ENCODE measurements at regions not wholly inside any gene's neighbourhood (a gene's known extent, or its start where the extent isn't known, plus 50 kb on each side); places are given as distances from the start of the nearest gene placed in this dataset.
"Not testable (repeated sequence)": the region's sequence is repeated elsewhere in the genome, so short reads cannot be mapped to it uniquely, and the experiment has no call there.

GRCh38 chr2:114018464-114018863, 128.6 kb downstream of the ACTR3 start:
- not testable (repeated sequence) for DNase-seq

DNA sequence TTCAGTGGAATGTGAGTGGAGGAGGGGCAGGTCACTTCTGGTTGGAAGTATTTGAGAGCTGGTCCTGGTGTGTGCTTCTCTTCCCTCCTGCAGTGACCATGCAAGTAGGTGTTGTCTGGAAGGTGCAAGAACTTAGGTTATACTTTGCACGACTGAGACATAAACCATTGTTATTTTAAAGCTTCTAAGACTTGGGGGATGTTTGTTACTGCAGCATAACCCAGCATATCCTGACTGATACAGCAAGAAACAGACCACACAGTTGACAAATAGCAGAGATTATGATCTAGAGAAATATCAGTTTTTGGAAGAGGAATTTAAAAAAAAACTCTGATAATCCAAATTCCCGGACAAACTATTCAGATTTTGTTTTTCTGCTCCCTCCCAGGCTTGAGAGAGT, 130.8 kb downstream of the ACTR3 start:
- no peak for DNase-seq

- peak; percentile 93 for DNase-seq
Measured at GRCh38 chr2:114022360-114023085, 132.6 kb downstream of the ACTR3 start.

DNA sequence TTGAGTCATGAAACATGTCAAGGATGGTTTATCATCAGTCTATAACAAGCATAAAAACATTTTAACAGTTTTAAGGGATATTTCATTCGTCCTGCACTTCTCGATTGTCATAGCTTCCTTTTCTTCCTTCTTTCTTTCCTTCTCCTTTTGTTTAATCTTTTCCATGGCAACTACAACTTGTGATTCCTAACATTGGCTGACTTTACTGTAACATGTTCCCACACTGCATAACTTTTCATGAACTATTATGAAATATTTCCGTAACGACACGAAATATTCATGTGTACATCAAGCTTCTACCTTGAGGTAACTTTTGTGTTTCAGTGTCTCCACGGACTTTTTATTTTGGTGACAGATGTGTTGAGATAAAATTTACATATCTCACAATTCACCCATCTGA, 134.4 kb downstream of the ACTR3 start:
- no peak for DNase-seq

GRCh38 chr2:114025030-114025429, 135.1 kb downstream of the ACTR3 start:
- DNase-seq, result no peak

GRCh38 chr2:114027437-114027836, 137.5 kb downstream of the ACTR3 start:
- no peak for DNase-seq

GRCh38 chr2:114031605-114032505, 142.0 kb downstream of the ACTR3 start:
- no peak for DNase-seq

- DNase-seq, result no peak
Measured at GRCh38 chr2:114032705-114033104, 142.8 kb downstream of the ACTR3 start.

DNA sequence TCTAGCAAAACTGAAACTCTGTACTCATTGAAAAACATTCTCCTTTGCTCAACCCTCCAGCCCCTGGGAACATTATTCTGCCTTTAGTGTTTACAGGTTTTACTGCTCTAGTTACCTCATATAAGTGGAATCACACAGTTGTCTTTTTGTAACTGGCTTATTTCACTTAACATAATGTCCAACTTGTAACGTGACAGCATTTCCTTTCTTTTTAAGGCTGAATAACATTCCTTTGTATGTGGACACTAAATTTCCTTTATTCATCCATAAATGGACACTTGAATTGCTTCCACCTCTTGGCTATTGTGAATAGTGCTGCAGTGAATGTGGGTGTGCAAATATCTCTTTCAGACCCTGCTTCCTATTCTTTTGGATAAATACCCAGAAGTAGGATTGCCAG, 144.9 kb downstream of the ACTR3 start:
- no peak for DNase-seq

- DNase-seq, result no peak
Measured at GRCh38 chr2:114038710-114039109, 148.8 kb downstream of the ACTR3 start.

GRCh38 chr2:114039677-114040076, 149.8 kb downstream of the ACTR3 start:
- DNase-seq, result no peak

DNA sequence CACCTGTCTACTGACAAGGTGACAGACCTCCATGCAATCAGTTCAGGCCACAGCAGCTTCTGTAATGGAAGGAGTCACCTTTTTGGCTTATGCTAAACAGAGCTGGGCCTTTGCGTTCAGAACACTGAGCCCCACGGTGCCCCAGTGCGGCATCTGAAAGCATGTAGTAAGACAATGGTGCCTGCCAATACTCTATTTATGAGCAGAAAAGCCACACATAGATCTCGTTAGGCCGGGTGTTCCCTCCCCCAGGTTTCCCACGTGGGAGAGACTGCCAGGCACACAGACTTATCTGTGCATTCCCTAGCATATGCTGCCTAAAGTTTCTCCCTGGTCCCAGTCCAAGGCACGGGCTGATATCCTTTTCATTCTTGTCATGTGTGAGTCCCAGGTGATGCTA, 150.9 kb downstream of the ACTR3 start:
- DNase-seq, result no peak

- no peak for DNase-seq
Measured at GRCh38 chr2:114044985-114045384, 155.1 kb downstream of the ACTR3 start.

- DNase-seq, result no peak
Measured at GRCh38 chr2:114046373-114046772, 156.5 kb downstream of the ACTR3 start.

GRCh38 chr2:114046866-114047435, 157.1 kb downstream of the ACTR3 start:
- DNase-seq, result no peak

DNA sequence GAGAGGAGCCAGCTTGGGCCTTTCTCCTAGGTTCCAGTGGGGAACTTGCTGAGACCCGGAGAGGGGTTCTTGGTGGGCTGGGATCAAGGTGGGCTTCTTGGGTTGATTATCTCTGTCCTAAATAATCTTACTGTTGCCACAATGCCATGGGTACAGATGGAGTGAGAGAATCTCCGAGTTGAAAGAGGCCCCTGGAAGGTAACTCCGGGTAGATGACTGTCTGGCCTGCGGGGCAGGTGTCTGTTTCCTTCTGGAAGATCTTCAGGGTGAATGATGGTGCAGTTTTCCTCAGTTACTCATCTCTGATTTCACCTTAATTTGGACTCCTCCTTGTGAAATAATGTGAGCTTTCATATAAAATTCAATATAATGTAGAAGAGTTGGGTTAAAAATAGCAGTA, 159.4 kb downstream of the ACTR3 start:
- DNase-seq, result no peak

GRCh38 chr2:114049826-114050225, 159.9 kb downstream of the ACTR3 start:
- DNase-seq, result no peak

DNA sequence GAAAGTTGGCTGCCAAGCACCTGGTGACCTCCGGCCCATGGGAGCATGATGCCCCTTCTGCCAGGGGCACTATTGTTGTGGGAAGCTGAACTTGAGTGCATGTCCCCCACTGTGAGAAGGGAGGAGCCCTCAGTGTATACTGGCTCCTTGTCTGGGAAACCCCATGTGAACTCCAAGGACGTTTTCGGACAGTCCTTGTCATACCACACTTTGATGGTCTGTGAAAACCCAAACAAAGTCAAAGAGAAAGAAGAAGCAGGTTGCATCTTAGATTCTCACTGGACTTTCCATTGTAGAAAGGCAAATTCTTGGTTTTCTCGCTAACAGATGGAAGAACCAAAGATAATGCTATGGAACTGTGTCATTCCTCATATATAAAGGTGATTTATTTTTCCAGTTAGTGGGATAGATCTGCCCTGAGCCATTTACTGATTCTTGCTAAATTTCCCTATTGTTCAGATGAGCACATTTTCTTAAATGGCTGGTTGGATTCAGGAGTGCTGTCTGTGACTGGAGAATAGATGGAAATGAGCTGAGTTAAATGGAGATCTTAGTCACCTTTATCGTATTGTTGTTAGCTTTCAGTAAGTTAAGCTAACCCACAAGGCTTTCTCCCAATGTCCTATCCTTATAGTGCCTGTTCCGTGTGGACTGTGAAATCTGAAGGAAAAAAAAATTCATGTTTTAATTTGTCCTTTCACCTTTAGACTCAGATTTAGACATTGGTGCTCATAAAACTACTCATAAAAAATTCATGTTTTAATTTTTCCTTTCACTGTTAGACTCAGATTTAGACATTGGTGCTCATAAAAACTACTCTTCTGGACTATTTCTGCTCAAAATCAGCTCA, 166.6 kb downstream of the ACTR3 start:
- no peak for DNase-seq

DNA sequence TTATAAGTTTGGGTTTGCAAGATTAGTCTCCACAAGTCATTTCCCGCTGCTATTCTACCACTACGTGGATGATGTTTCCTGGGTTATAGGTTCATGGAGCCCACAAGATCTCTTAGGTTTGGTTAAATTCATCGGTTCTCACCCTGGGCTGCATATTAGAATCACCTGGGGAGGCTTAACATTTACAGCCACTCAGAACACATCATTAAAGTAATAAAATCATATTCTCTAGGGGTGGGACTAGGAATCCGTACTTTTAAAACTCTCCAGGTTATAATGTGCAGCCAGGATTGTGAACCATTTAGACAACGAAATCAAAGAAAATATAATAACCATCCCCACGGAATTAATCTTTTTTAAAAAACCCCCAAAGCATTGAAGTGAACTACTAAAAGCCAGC, 167.7 kb downstream of the ACTR3 start:
- no peak for DNase-seq

DNA sequence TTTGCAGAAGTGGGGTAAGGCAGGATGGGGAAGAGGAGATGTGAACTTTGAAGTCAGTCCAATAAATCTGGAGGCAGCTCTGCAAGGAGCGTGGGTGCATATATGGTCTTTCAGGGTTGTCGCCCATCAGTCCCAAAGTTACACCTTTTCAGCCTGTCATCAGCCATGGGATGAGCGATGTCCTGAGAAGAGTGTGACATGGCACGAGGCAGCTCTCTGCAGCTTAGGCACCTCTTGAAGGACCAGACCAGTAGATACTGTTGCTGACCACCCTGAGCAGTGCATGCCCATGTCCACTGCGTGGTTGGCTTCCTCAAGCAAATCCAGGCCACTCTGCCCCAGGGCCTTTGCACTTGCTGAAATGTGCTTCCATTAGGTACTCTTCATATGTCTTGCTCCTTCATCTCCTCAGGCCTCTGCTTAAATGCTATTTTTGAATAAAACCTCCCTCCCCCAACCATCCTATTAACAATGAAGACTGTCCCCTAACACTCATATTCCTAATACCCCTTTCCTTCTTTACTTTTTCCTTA, 171.7 kb downstream of the ACTR3 start:
- no peak for DNase-seq

DNA sequence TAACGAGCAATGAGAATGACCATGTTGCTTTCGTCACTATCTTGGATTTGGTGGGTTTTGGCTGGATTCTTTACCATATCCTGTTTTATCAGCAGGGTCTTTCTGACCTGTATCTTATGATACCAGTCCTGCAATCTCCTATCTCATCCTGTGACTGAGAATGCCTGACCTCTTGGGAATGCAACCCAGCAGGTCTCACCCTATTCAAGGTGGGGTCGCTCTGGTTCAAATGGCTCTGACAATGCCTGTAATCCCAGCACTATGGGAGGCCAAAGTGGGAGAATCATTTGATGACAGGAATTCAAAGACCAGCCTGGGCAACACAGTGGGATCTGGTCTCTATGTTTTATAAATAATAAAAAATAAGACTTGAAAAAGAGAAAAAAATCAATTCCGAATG, 173.5 kb downstream of the ACTR3 start:
- DNase-seq, result no peak

- DNase-seq, result no peak
Measured at GRCh38 chr2:114065731-114066130, 175.8 kb downstream of the ACTR3 start.

Data from HCEC 1CT (cell line).